DMS153 (cell line): ENCODE measurements at regions not wholly inside any gene's neighbourhood (a gene's known extent, or its start where the extent isn't known, plus 50 kb on each side); places are given as distances from the start of the nearest gene placed in this dataset.

ENCODE experiments used
- DNase-seq: peaks from one replicate; lab custom pipeline; 2025; lab: John Stamatoyannopoulos, UW

- no peak for DNase-seq
Observed at GRCh38 chr15:85977586-85977985, 102.1 kb upstream of the AGBL1 start.

- DNase-seq = no peak
Observed at GRCh38 chr15:85979929-85980328, 99.7 kb upstream of the AGBL1 start.

GRCh38 chr15:85980946-85981345 is 98.7 kb upstream of the AGBL1 start:
- DNase-seq = no peak

GRCh38 chr15:85984241-85984640 is 95.4 kb upstream of the AGBL1 start:
- DNase-seq = no peak

GRCh38 chr15:85986116-85986515 is 93.6 kb upstream of the AGBL1 start:
- no peak for DNase-seq

- DNase-seq = no peak
Observed at GRCh38 chr15:85986741-85987140, 92.9 kb upstream of the AGBL1 start.

- no peak for DNase-seq
Observed at GRCh38 chr15:85988741-85989140, 90.9 kb upstream of the AGBL1 start.

- no peak for DNase-seq
Observed at GRCh38 chr15:85992224-85992623, 87.4 kb upstream of the AGBL1 start.

GRCh38 chr15:85993116-85993515 is 86.6 kb upstream of the AGBL1 start:
- no peak for DNase-seq

GRCh38 chr15:85997618-85998017 is 82.1 kb upstream of the AGBL1 start:
- peak; percentile 16 for DNase-seq

GRCh38 chr15:85999658-86000057 is 80.0 kb upstream of the AGBL1 start:
- no peak for DNase-seq

GRCh38 chr15:86001200-86001599 is 78.5 kb upstream of the AGBL1 start:
- DNase-seq = no peak

GRCh38 chr15:86002444-86002843 is 77.2 kb upstream of the AGBL1 start:
- no peak for DNase-seq

GRCh38 chr15:86004061-86004460 is 75.6 kb upstream of the AGBL1 start:
- DNase-seq = no peak

- no peak for DNase-seq
Observed at GRCh38 chr15:86006546-86006945, 73.1 kb upstream of the AGBL1 start.

GRCh38 chr15:86009727-86010126 is 69.9 kb upstream of the AGBL1 start:
- no peak for DNase-seq

- DNase-seq = no peak
Observed at GRCh38 chr15:86010398-86010797, 69.3 kb upstream of the AGBL1 start.

GRCh38 chr15:86010891-86011290 is 68.8 kb upstream of the AGBL1 start:
- no peak for DNase-seq

- DNase-seq = no peak
Observed at GRCh38 chr15:86014016-86014415, 65.7 kb upstream of the AGBL1 start.

GRCh38 chr15:86016750-86017149 is 62.9 kb upstream of the AGBL1 start:
- no peak for DNase-seq

- no peak for DNase-seq
Observed at GRCh38 chr15:86018679-86019078, 61.0 kb upstream of the AGBL1 start.

GRCh38 chr15:86021281-86022264 is 58.1 kb upstream of the AGBL1 start:
- DNase-seq = no peak

- no peak for DNase-seq
Observed at GRCh38 chr15:86028961-86029360, 50.7 kb upstream of the AGBL1 start.
